WTC11 (cell line): ENCODE measurements at regions not wholly inside any gene's neighbourhood (a gene's known extent, or its start where the extent isn't known, plus 50 kb on each side); places are given as distances from the start of the nearest gene placed in this dataset.

Experiments used
- ATAC-seq: fragments of 200-7000 bp; cut with Tn5 transposase; 2 replicates; pipeline ENCODE4 v1.10.0; 2021; ENCODE audit warnings: mild to moderate bottlenecking, moderate library complexity
- CTCF ChIA-PET: fragments of 300-600 bp; sonication (Branson Sonifier 250); formaldehyde crosslinking; loops from one replicate; lab custom pipeline; 2021; ENCODE audit warnings: antibody characterized with exemption; lab: Charles Lee
- POLR2A ChIA-PET: fragments of 350-600 bp; sonication (Branson Sonifier 250); formaldehyde crosslinking; loops from one replicate; lab custom pipeline; 2021; ENCODE audit warnings: antibody characterized with exemption; lab: Charles Lee
- DNase-seq: peaks from one replicate; pipeline ENCODE4 v3.0.0; 2021; ENCODE audit warnings: low spot score
- H3K27ac Mint-ChIP-seq: 2 replicates; pipeline ENCODE4 v1.8.0; 2021; ENCODE audit warnings: mixed read lengths
- H3K27me3 Mint-ChIP-seq: 2 replicates; pipeline ENCODE4 v1.8.0; 2021; ENCODE audit warnings: low read depth, mild to moderate bottlenecking, moderate library complexity, mixed read lengths
- H3K36me3 Mint-ChIP-seq: 2 replicates; pipeline ENCODE4 v1.8.0; 2021; ENCODE audit warnings: mixed read lengths
- H3K4me1 Mint-ChIP-seq: 2 replicates; pipeline ENCODE4 v1.8.0; 2022; ENCODE audit warnings: mixed read lengths
- H3K4me3 Mint-ChIP-seq: 2 replicates; pipeline ENCODE4 v1.8.0; 2021; ENCODE audit warnings: mild to moderate bottlenecking, moderate library complexity, mixed read lengths
- H3K9me3 Mint-ChIP-seq: 2 replicates; pipeline ENCODE4 v1.8.0; 2021; ENCODE audit warnings: mixed read lengths
- ATF1 ChIP-seq: sonication (generic); formaldehyde crosslinking; IDR thresholded peaks from 2 replicates; pipeline ENCODE4 v1.8.1; 2023; ENCODE audit warnings: mild to moderate bottlenecking, moderate library complexity, missing genetic modification reagents
- ATF3 ChIP-seq: sonication (generic); formaldehyde crosslinking; conservative IDR thresholded peaks from 2 replicates; pipeline ENCODE4 v1.8.1; 2022; ENCODE audit warnings: mild to moderate bottlenecking, missing genetic modification reagents
- EMX1 ChIP-seq: fragments of 250-450 bp; sonication (Bioruptor Pico); IDR thresholded peaks from 2 replicates; pipeline ENCODE4 v1.8.0; 2021; ENCODE audit warnings: mild to moderate bottlenecking
- GTF2I ChIP-seq: fragments of 250-450 bp; sonication (Bioruptor Pico); conservative IDR thresholded peaks from 2 replicates; pipeline ENCODE4 v1.4.0; 2021; ENCODE audit warnings: mild to moderate bottlenecking
- HMGXB4 ChIP-seq: sonication (generic); formaldehyde crosslinking; IDR thresholded peaks from 2 replicates; pipeline ENCODE4 v1.8.1; 2023; ENCODE audit warnings: mild to moderate bottlenecking, moderate library complexity, missing genetic modification reagents
- IRF2 ChIP-seq: sonication (generic); formaldehyde crosslinking; IDR thresholded peaks from 2 replicates; pipeline ENCODE4 v1.8.0; 2022; ENCODE audit warnings: low read depth, missing genetic modification reagents, borderline replicate concordance
- MLX ChIP-seq: sonication (generic); formaldehyde crosslinking; IDR thresholded peaks from 2 replicates; pipeline ENCODE4 v1.8.1; 2023; ENCODE audit warnings: mild to moderate bottlenecking, missing genetic modification reagents, moderate library complexity
- MXD4 ChIP-seq: fragments of 250-450 bp; sonication (Bioruptor Pico); IDR thresholded peaks from 2 replicates; pipeline ENCODE4 v1.8.0; 2021; ENCODE audit warnings: mild to moderate bottlenecking, moderate library complexity, borderline replicate concordance
- NFE2L1 ChIP-seq: sonication (generic); formaldehyde crosslinking; IDR thresholded peaks from 2 replicates; pipeline ENCODE4 v1.8.1; 2023; ENCODE audit warnings: missing genetic modification reagents
- NR1H2 ChIP-seq: sonication (generic); formaldehyde crosslinking; IDR thresholded peaks from 2 replicates; pipeline ENCODE4 v1.9.0; 2021; ENCODE audit warnings: mild to moderate bottlenecking, moderate library complexity, missing genetic modification reagents
- SMAD3 ChIP-seq: sonication (generic); formaldehyde crosslinking; IDR thresholded peaks from 2 replicates; pipeline ENCODE4 v1.8.0; 2022; ENCODE audit warnings: missing genetic modification reagents, mild to moderate bottlenecking, borderline replicate concordance
- SP1 ChIP-seq: sonication (generic); formaldehyde crosslinking; conservative IDR thresholded peaks from 2 replicates; pipeline ENCODE4 v1.8.1; 2022; ENCODE audit warnings: missing genetic modification reagents
- STAT6 ChIP-seq: sonication (generic); formaldehyde crosslinking; conservative IDR thresholded peaks from 2 replicates; pipeline ENCODE4 v1.8.1; 2023; ENCODE audit warnings: mild to moderate bottlenecking, low read depth, missing genetic modification reagents, moderate library complexity
- TEAD1 ChIP-seq: sonication (generic); formaldehyde crosslinking; IDR thresholded peaks from 2 replicates; pipeline ENCODE4 v1.8.0; 2022; ENCODE audit warnings: mild to moderate bottlenecking, missing genetic modification reagents
- ZBTB21 ChIP-seq: sonication (generic); formaldehyde crosslinking; IDR thresholded peaks from 2 replicates; pipeline ENCODE4 v1.8.1; 2023; ENCODE audit warnings: mild to moderate bottlenecking, missing genetic modification reagents, borderline replicate concordance
- ZNF416 ChIP-seq: fragments of 250-450 bp; sonication (Bioruptor Pico); IDR thresholded peaks from 2 replicates; pipeline ENCODE4 v1.9.0; 2021; ENCODE audit warnings: mild to moderate bottlenecking, inconsistent platforms
- ZNF425 ChIP-seq: fragments of 250-450 bp; sonication (Bioruptor Pico); conservative IDR thresholded peaks from 2 replicates; pipeline ENCODE4 v1.9.0; 2021; ENCODE audit warnings: mild to moderate bottlenecking
- ZNF532 ChIP-seq: fragments of 250-450 bp; sonication (Bioruptor Pico); IDR thresholded peaks from 2 replicates; pipeline ENCODE4 v1.9.0; 2021; ENCODE audit warnings: mild to moderate bottlenecking, borderline replicate concordance

GRCh38 chr10:129383651-129384050 is 83.4 kb upstream of the MGMT start:
- CTCF ChIA-PET: interaction anchor here (1.5 kb wide), 1 partner anchor 275 kb away, joined by 4 read pairs; no protein-coding TSS in a partner anchor
- Mint-ChIP-seq H3K27ac (no peak overlapping the region), H3K36me3 (no peaks in the 10 kb centered on the region), H3K27me3 (no peaks in the 10 kb centered on the region; the same call in 1 of the 2 replicates), H3K9me3 (peaks cover 3% of the 10 kb centered on the region), H3K4me1 (0 out of 2 replicates have a peak, but pooled peaks cover 2% of the 10 kb centered on the region), H3K4me3 (no peak overlapping the region)
- ATAC-seq: no peak
- TF ChIP-seq SP1 (CRISPR knock-in tag) (no peak), SMAD3 (CRISPR knock-in tag) (no peak), IRF2 (CRISPR knock-in tag) (no peak), NFE2L1 (CRISPR knock-in tag) (no peak), STAT6 (no peak), ZNF416 (no peak), MLX (no peak), NR1H2 (CRISPR knock-in tag) (no peak), EMX1 (CRISPR knock-in tag) (no peak), ZNF532 (CRISPR knock-in tag) (no peak), ATF3 (CRISPR knock-in tag) (no peak), MXD4 (CRISPR knock-in tag) (no peak), ZNF425 (CRISPR knock-in tag) (no peak), HMGXB4 (CRISPR knock-in tag) (no peak), ZBTB21 (no peak), GTF2I (CRISPR knock-in tag) (no peak), TEAD1 (CRISPR knock-in tag) (no peak), ATF1 (CRISPR knock-in tag) (no peak)
- DNase-seq: no peak
- POLR2A ChIA-PET: no interaction called here
